ENCODE measurements at regions not wholly inside any gene's neighbourhood (a gene's known extent, or its start where the extent isn't known, plus 50 kb on each side); places are given as distances from the start of the nearest gene placed in this dataset.

DNA sequence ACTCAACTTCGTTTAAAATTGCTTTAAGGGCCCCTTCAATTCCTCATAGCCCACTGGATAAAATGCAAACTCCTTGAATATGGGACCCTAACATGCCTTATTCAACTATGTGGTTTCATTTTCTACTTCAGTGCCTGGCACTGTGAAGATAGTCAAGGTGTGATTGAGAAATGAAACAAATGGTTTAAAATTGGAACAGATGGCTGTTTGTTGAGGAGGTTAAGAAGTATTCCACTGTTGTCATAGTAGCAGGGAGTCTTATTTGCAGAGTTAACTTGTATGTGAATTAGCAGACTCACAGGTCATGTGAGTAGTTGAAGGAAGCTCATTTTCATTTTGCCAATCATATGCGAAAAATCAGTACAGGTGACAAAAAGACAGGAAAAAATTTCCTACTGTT lies 593.3 kb downstream of the KCTD8 start:
- CTCF ChIA-PET = no interaction called here

More for the DNA sequence above, 593.3 kb downstream of the KCTD8 start:
- POLR2A ChIA-PET = no interaction called here
- no peaks in the 10 kb centered on the region for H3K27me3 ChIP-seq (ENCODE audit: control insufficient read depth in 2 of 2, insufficient read depth in 2 of 2, low read length in 2 of 2)
- H3K4me3 ChIP-seq (replicated peaks in 1 of 3; ENCODE audit: insufficient read depth in 1 of 3, low read depth in 1 of 3, low read length in 3 of 3) = no peak overlapping the region
- BruUV-seq (replicated peaks) = no TSS peak
- intact Hi-C loops (cut with micrococcal nuclease) = no loop called here
- no peaks in the 10 kb centered on the region for H3K4me1 ChIP-seq (ENCODE audit: control insufficient read depth, extremely low read depth, insufficient read depth, low read length)
- no peaks in the 10 kb centered on the region for H3K9me1 ChIP-seq (replicated peaks; ENCODE audit: control insufficient read depth, extremely low read depth, insufficient read depth, low read length)
- no peak for FAIRE-seq
- H3K9me3 ChIP-seq (replicated peaks; ENCODE audit: control insufficient read depth, insufficient read depth, low read length) = no peaks in the 10 kb centered on the region
- no peaks in the 10 kb centered on the region for H3K36me3 ChIP-seq (ENCODE audit: control insufficient read depth in 2 of 2, extremely low read depth in 1 of 2, insufficient read depth in 2 of 2, low read length in 2 of 2)
- H3K4me2 ChIP-seq (ENCODE audit: insufficient read depth, low read length) = no peak overlapping the region
- dilution Hi-C loops (cut with MboI; ENCODE audit: extremely low pct_ligation_motif_present, low sequenced_read_pairs) = no loop called here
- H3K27ac ChIP-seq (ENCODE audit: insufficient read depth, low read depth, low read length) = no peak overlapping the region
- no peak for TF ChIP-seq GATA2 (IDR thresholded peaks at IDR 0.05; ENCODE audit: insufficient read depth, insufficient read length, low read depth, low read length)
- no peak for TF ChIP-seq POLR2AphosphoS5 (IDR thresholded peaks at IDR 0.05; ENCODE audit: insufficient read depth, low read depth, low read length)
- no peak for TF ChIP-seq JUN (IDR thresholded peaks at IDR 0.05; ENCODE audit: borderline replicate concordance, insufficient read depth, insufficient read length, low read depth)
- no peak for TF ChIP-seq MYC (IDR thresholded peaks at IDR 0.05; ENCODE audit: low read depth, low read length)
- TF ChIP-seq FOS (IDR thresholded peaks at IDR 0.05; ENCODE audit: borderline replicate concordance, insufficient read depth, low read length) = no peak
- TF ChIP-seq POLR2A (IDR thresholded peaks at IDR 0.05; ENCODE audit: low read depth, low read length) = no peak
- TF ChIP-seq CTCF (IDR thresholded peaks at IDR 0.05; ENCODE audit: extremely low read depth in 1 of 2, insufficient read depth in 1 of 2, low read depth in 1 of 2, low read length in 2 of 2) = no peak
- TF ChIP-seq EZH2 (IDR thresholded peaks at IDR 0.05; ENCODE audit: borderline replicate concordance, low read depth, low read length, severe bottlenecking) = no peak
- TF ChIP-seq, protein P1, sequence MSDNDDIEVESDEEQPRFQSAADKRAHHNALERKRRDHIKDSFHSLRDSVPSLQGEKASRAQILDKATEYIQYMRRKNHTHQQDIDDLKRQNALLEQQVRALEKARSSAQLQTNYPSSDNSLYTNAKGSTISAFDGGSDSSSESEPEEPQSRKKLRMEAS (IDR thresholded peaks at IDR 0.05; ENCODE audit: insufficient read depth, insufficient read length) = no peak
- H3K79me2 ChIP-seq (ENCODE audit: control insufficient read depth, insufficient read depth, low read length) = no peaks in the 10 kb centered on the region
- H4K20me1 ChIP-seq (replicated peaks; ENCODE audit: control insufficient read depth, extremely low read depth, insufficient read depth, low read length) = no peaks in the 10 kb centered on the region
- no peak overlapping the region for H3K9ac ChIP-seq (replicated peaks; ENCODE audit: extremely low read depth, insufficient read depth, low read length)
- no peak for DNase-seq (ENCODE audit: low read depth, low spot score)
- H2AFZ ChIP-seq (ENCODE audit: low read depth, low read length) = no peak overlapping the region
